Psoas muscle (tissue), 7 donors: ENCODE measurements at regions not wholly inside any gene's neighbourhood (a gene's known extent, or its start where the extent isn't known, plus 50 kb on each side); places are given as distances from the start of the nearest gene placed in this dataset.

Experiments used
- ATAC-seq, 4 donors: fragments of 200-7000 bp; cut with Tn5 transposase; one replicate each; pipeline ENCODE4 v1.9.1; 2020; ENCODE audit warnings: moderate library complexity in 3 of 4, mild to moderate bottlenecking in 2 of 4
- DNase-seq, 2 donors: peaks; one replicate each; pipeline ENCODE4 v3.0.0-alpha.2; 2020
- H3K27ac ChIP-seq: fragments of 200-600 bp; one replicate; pipeline ENCODE4 v1.8.0; 2022
- H3K27me3 ChIP-seq, 3 donors: fragments of 200-600 bp in 1 of 3; one replicate each; pipeline versions ENCODE4 v1.6.1 to v1.8.0; 2013 to 2022; ENCODE audit warnings: low read length in 2 of 3, mild to moderate bottlenecking in 2 of 3, moderate library complexity in 1 of 3; ENCODE audit not compliant: insufficient read depth in 3 of 3
- H3K36me3 ChIP-seq, 2 donors: fragments of 200-600 bp in 1 of 2; one replicate each; pipeline versions ENCODE4 v1.6.1 to v1.8.0; 2013 to 2022; ENCODE audit warnings: low read depth in 1 of 2, mild to moderate bottlenecking in 1 of 2, moderate library complexity in 1 of 2; ENCODE audit not compliant: insufficient read depth in 1 of 2
- H3K4me1 ChIP-seq: fragments of 200-600 bp; one replicate; pipeline ENCODE4 v1.8.0; 2022
- H3K4me3 ChIP-seq: fragments of 200-600 bp; one replicate; pipeline ENCODE4 v1.8.0; 2022; ENCODE audit warnings: mild to moderate bottlenecking
- H3K9me3 ChIP-seq: fragments of 200-600 bp; one replicate; pipeline ENCODE4 v1.8.0; 2022
- CTCF ChIP-seq: fragments of 200-600 bp; IDR thresholded peaks from one replicate; pipeline ENCODE4 v1.8.0; 2022; ENCODE audit warnings: antibody characterized with exemption
- WGBS, 3 donors: extraction: QIAGEN DNeasy Blood & Tissue Kit; methylation state at CpG; one replicate each; pipeline versions ENCODE4 v1.1.6 to v1.1.7; 2013; 5-methylcytosine and 5-hydroxymethylcytosine counted together
- intact Hi-C, 2 donors: fragments of 100-400 bp; cut with DNase I; formaldehyde crosslinking; loops; one replicate each; pipeline versions ENCODE4 v1.11.0 to v1.14.2; 2022
- donor health status: healthy with polysubstance abuse.
- donor health status: DM: no; HTN: no; CAD: no; lungs with moderate emphysema.
- donor health status: Bipolar disorder and iron deficiency.
- donor health status: healthy.
- donor health status: DM: yes; HTN: yes; CAD: no.
- donor health status: DM: no; HTN: no; CAD: no.
- donor health status: DM: yes; HTN: yes; CAD: no.

DNA sequence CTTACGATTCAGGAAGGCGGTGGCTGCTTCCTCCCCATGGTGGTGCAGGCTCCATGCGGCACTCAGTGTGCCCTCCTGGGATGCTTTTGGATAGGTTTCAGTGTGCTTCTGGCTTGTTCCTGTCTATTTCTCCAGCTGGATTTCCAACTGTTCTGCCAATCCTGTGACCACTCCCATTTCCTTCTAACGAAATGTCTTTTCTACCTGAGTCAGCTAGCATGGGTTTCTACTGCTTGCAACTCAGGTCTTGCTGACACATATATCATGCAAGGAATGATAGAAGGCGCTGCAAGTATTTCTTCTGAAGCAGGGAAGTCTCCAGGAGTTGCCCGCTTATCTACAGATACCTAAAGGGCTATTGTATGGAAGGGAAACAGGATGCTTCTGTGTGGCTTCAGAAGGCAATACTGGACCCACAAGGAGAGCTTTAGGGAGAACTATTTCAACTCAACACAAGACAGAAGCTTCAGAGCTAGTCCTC is 244.4 kb downstream of the OPA1 start:
- no peaks in the 10 kb centered on the region for H3K36me3 ChIP-seq
- no peaks in the 10 kb centered on the region for H3K9me3 ChIP-seq
- ATAC-seq: no peak
- intact Hi-C loops: no loop called here
- no peak overlapping the region for H3K4me3 ChIP-seq
- no peaks in the 10 kb centered on the region for H3K27me3 ChIP-seq
- DNase-seq: no peak
- no peak overlapping the region for H3K27ac ChIP-seq
- TF ChIP-seq CTCF: no peak
- WGBS, 3 donors: 72 to 78% (median 76%) methylated on average over 6 of the region's 6 CpGs
- peaks cover 5% of the 10 kb centered on the region for H3K4me1 ChIP-seq

DNA sequence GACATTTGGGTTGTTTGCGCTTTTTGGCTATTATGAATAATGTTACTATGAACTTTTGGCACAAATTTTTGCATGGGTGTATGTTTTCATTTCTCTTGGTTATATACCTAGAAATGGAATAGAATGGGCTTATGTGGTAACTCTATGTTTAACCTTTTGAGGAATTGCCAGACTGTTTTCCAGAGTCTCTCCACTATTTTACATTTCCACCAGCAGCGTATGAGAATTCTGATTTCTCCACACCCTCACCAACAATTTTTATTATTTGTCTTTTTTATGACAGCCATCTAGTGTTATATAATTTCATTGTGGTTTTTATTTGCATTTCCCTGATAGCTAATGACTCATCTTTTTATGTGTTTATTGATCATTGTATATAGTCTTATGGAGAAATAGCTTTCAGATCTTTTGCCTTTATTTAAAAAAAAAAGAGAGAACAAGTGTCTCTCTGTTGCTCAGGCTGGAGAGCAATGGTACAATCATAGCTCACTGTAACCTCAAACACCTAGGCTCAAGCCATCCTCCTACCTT is 247.2 kb downstream of the OPA1 start:
- Histone ChIP-seq H3K9me3 (no peaks in the 10 kb centered on the region), H3K4me3 (no peak overlapping the region), H3K27me3 (no peaks in the 10 kb centered on the region), H3K36me3 (no peaks in the 10 kb centered on the region), H3K4me1 (no peaks in the 10 kb centered on the region), H3K27ac (no peak overlapping the region)
- DNase-seq: no peak
- no peak for ATAC-seq
- WGBS, 3 donors: 93 to 99% (median 97%) methylated on average over 2 of the region's 2 CpGs
- intact Hi-C loops: no loop called here
- no peak for TF ChIP-seq CTCF

- H3K4me1 ChIP-seq: no peaks in the 10 kb centered on the region
- intact Hi-C loops: no loop called here
- H3K27me3 ChIP-seq: no peaks in the 10 kb centered on the region
- H3K27ac ChIP-seq: no peak overlapping the region
- 63 to 74% (median 65%) methylated on average over 4 of the region's 4 CpGs for WGBS, 3 donors
- TF ChIP-seq CTCF: no peak
- no peaks in the 10 kb centered on the region for H3K36me3 ChIP-seq
- DNase-seq (no peak), ATAC-seq (no peak)
- H3K4me3 ChIP-seq: no peak overlapping the region
- H3K9me3 ChIP-seq: no peaks in the 10 kb centered on the region
Measured at GRCh38 chr3:193841581-193841980, 248.6 kb downstream of the OPA1 start.

DNA sequence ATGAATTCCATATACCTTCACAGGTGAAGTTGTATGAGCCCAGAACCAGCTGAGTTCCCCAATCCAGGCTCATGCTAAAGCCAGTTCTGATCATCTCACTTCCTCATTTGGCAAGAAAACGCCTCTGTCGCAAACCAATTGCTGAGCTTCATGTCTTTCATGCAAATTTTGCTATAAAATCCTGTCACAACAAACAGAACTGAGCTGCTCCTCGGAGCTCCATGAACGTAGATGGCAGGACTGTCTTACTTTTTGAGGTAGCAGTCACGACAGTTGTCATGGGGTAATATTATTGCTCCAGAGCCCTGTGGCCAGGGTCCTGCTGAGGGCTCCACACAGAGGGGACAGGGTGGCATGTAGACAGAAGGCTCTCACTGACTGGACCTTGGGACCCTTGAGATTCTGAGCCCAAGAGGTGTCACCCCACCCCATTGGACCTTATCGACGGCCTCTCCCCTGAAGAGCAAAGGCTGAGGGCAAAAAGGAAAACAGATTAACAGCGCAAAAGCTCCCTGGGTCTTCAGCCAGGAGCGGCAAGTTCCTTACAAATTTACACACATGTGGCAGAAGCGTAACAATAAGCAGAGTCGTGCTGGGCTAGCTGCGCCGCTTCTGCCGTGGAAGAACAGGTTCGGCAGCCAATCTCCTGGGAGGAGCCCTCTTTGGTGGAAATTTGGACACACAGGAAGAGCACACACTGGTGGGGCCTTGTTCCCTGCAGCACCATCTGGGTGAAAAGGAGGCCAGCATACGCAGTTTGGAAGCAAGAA is 249.2 kb downstream of the OPA1 start:
- Histone ChIP-seq H3K4me3 (no peak overlapping the region), H3K27me3 (no peaks in the 10 kb centered on the region), H3K36me3 (no peaks in the 10 kb centered on the region), H3K9me3 (no peaks in the 10 kb centered on the region), H3K4me1 (no peaks in the 10 kb centered on the region), H3K27ac (no peak overlapping the region)
- DNase-seq: no peak
- WGBS, 3 donors: 55 to 67% (median 61%) methylated on average over 16 of the region's 16 CpGs
- TF ChIP-seq CTCF: no peak
- intact Hi-C loops: no loop called here
- no peak for ATAC-seq
